ENCODE measurements at regions not wholly inside any gene's neighbourhood (a gene's known extent, or its start where the extent isn't known, plus 50 kb on each side); places are given as distances from the start of the nearest gene placed in this dataset.

DNA sequence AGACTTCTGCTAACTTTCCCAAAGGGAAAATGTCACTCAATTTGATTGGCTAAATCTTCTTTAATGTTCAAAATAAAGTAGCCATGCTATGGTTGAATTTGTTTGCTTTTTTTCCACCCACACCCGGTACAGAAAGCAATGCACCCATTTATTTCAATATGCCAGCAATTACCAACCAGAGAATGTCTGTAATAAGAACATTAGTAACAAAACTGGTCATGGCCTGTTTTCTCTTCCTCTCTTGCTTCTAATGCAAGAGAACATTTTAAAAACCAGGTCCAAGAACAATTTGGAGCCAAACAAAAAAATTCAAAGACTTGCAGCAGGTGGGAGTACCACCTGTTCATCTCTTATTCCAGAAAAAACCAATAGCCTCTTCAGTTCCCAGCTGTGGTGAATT, 1108.8 kb upstream of the PCDH20 start:
- no peaks in the 10 kb centered on the region; a peak in 1 of 5 replicates for H3K27me3 ChIP-seq (ENCODE audit: control insufficient read depth in 1 of 2, insufficient read depth in 2 of 2, low read length in 2 of 2)
- H2AFZ ChIP-seq (ENCODE audit: low read length): no peak overlapping the region
- in situ Hi-C loops (cut with HindIII; ENCODE audit: extremely low pct_ligation_motif_present, low pct_unique_long_range_greater_than_20kb) (no loop called here), intact Hi-C loops (cut with micrococcal nuclease; ENCODE audit: unreplicated experiment) (no loop called here)
- H3K36me3 ChIP-seq (replicated peaks in 1 of 2; ENCODE audit: control insufficient read depth in 1 of 2, insufficient read depth in 2 of 2, low read length in 2 of 2): no peaks in the 10 kb centered on the region
- no peak overlapping the region for H3K4me3 ChIP-seq (replicated peaks in 1 of 3; ENCODE audit: insufficient read depth in 1 of 3, low read depth in 2 of 3, low read length in 3 of 3)
- no peak overlapping the region for H3K4me2 ChIP-seq (ENCODE audit: low read depth, low read length)
- H3K4me1 ChIP-seq (ENCODE audit: insufficient read depth, low read length): no peaks in the 10 kb centered on the region
- WGBS (ENCODE audit: low lambda C conversion rate): 0% methylated on average over 1 of the region's 1 CpG
- POLR2A ChIA-PET: no interaction called here
- H3K9me3 ChIP-seq (ENCODE audit: low read length): no peaks in the 10 kb centered on the region
- TF ChIP-seq, protein P1, sequence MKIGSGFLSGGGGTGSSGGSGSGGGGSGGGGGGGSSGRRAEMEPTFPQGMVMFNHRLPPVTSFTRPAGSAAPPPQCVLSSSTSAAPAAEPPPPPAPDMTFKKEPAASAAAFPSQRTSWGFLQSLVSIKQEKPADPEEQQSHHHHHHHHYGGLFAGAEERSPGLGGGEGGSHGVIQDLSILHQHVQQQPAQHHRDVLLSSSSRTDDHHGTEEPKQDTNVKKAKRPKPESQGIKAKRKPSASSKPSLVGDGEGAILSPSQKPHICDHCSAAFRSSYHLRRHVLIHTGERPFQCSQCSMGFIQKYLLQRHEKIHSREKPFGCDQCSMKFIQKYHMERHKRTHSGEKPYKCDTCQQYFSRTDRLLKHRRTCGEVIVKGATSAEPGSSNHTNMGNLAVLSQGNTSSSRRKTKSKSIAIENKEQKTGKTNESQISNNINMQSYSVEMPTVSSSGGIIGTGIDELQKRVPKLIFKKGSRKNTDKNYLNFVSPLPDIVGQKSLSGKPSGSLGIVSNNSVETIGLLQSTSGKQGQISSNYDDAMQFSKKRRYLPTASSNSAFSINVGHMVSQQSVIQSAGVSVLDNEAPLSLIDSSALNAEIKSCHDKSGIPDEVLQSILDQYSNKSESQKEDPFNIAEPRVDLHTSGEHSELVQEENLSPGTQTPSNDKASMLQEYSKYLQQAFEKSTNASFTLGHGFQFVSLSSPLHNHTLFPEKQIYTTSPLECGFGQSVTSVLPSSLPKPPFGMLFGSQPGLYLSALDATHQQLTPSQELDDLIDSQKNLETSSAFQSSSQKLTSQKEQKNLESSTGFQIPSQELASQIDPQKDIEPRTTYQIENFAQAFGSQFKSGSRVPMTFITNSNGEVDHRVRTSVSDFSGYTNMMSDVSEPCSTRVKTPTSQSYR (CRISPR knock-in tag; IDR thresholded peaks at IDR 0.05; ENCODE audit: borderline replicate concordance): no peak
- TF ChIP-seq ZNF343 (CRISPR knock-in tag; IDR thresholded peaks at IDR 0.05) (no peak), GPN1 (CRISPR knock-in tag; IDR thresholded peaks at IDR 0.05; ENCODE audit: borderline replicate concordance) (no peak), TCF7 (IDR thresholded peaks at IDR 0.05; ENCODE audit: low read depth) (no peak), ZNF354B (CRISPR knock-in tag; IDR thresholded peaks at IDR 0.05) (no peak), CBFB (CRISPR knock-in tag; IDR thresholded peaks at IDR 0.05) (no peak), ZNF672 (CRISPR knock-in tag; IDR thresholded peaks at IDR 0.05) (no peak), SUZ12 (IDR thresholded peaks at IDR 0.05; ENCODE audit: low read depth, low read length) (no peak)
- TF ChIP-seq, protein P2, sequence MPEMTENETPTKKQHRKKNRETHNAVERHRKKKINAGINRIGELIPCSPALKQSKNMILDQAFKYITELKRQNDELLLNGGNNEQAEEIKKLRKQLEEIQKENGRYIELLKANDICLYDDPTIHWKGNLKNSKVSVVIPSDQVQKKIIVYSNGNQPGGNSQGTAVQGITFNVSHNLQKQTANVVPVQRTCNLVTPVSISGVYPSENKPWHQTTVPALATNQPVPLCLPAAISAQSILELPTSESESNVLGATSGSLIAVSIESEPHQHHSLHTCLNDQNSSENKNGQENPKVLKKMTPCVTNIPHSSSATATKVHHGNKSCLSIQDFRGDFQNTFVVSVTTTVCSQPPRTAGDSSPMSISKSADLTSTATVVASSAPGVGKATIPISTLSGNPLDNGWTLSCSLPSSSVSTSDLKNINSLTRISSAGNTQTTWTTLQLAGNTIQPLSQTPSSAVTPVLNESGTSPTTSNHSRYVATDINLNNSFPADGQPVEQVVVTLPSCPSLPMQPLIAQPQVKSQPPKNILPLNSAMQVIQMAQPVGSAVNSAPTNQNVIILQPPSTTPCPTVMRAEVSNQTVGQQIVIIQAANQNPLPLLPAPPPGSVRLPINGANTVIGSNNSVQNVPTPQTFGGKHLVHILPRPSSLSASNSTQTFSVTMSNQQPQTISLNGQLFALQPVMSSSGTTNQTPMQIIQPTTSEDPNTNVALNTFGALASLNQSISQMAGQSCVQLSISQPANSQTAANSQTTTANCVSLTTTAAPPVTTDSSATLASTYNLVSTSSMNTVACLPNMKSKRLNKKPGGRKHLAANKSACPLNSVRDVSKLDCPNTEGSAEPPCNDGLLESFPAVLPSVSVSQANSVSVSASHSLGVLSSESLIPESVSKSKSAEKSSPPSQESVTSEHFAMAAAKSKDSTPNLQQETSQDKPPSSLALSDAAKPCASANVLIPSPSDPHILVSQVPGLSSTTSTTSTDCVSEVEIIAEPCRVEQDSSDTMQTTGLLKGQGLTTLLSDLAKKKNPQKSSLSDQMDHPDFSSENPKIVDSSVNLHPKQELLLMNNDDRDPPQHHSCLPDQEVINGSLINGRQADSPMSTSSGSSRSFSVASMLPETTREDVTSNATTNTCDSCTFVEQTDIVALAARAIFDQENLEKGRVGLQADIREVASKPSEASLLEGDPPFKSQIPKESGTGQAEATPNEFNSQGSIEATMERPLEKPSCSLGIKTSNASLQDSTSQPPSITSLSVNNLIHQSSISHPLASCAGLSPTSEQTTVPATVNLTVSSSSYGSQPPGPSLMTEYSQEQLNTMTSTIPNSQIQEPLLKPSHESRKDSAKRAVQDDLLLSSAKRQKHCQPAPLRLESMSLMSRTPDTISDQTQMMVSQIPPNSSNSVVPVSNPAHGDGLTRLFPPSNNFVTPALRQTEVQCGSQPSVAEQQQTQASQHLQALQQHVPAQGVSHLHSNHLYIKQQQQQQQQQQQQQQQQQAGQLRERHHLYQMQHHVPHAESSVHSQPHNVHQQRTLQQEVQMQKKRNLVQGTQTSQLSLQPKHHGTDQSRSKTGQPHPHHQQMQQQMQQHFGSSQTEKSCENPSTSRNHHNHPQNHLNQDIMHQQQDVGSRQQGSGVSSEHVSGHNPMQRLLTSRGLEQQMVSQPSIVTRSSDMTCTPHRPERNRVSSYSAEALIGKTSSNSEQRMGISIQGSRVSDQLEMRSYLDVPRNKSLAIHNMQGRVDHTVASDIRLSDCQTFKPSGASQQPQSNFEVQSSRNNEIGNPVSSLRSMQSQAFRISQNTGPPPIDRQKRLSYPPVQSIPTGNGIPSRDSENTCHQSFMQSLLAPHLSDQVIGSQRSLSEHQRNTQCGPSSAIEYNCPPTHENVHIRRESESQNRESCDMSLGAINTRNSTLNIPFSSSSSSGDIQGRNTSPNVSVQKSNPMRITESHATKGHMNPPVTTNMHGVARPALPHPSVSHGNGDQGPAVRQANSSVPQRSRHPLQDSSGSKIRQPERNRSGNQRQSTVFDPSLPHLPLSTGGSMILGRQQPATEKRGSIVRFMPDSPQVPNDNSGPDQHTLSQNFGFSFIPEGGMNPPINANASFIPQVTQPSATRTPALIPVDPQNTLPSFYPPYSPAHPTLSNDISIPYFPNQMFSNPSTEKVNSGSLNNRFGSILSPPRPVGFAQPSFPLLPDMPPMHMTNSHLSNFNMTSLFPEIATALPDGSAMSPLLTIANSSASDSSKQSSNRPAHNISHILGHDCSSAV (CRISPR knock-in tag; IDR thresholded peaks at IDR 0.05; ENCODE audit: borderline replicate concordance): no peak
- TF ChIP-seq, protein P3, sequence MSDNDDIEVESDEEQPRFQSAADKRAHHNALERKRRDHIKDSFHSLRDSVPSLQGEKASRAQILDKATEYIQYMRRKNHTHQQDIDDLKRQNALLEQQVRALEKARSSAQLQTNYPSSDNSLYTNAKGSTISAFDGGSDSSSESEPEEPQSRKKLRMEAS (IDR thresholded peaks at IDR 0.05): no peak
- TF ChIP-seq, protein P4, sequence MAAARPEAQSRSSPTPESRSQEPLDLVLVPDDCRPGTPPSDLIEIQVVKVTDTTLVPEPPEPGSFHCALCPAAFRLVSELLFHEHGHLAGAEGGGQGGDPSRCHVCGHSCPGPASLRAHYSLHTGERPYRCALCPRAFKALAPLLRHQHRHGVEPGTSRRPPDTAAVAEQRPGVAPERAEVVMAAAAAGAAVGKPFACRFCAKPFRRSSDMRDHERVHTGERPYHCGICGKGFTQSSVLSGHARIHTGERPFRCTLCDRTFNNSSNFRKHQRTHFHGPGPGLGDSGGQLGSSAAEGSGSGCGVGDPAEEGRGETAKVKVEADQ (CRISPR knock-in tag; IDR thresholded peaks at IDR 0.05; ENCODE audit: borderline replicate concordance): no peak
- TF ChIP-seq, protein P5, sequence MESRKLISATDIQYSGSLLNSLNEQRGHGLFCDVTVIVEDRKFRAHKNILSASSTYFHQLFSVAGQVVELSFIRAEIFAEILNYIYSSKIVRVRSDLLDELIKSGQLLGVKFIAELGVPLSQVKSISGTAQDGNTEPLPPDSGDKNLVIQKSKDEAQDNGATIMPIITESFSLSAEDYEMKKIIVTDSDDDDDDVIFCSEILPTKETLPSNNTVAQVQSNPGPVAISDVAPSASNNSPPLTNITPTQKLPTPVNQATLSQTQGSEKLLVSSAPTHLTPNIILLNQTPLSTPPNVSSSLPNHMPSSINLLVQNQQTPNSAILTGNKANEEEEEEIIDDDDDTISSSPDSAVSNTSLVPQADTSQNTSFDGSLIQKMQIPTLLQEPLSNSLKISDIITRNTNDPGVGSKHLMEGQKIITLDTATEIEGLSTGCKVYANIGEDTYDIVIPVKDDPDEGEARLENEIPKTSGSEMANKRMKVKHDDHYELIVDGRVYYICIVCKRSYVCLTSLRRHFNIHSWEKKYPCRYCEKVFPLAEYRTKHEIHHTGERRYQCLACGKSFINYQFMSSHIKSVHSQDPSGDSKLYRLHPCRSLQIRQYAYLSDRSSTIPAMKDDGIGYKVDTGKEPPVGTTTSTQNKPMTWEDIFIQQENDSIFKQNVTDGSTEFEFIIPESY (CRISPR knock-in tag; IDR thresholded peaks at IDR 0.05): no peak
- ATAC-seq (no peak), DNase-seq (ENCODE audit: low spot score) (no peak), FAIRE-seq (no peak)
- BruUV-seq (replicated peaks): no TSS peak
- no peak overlapping the region for H3K9ac ChIP-seq (ENCODE audit: insufficient read depth, low read depth, low read length)
- H3K79me2 ChIP-seq (ENCODE audit: insufficient read depth, low read length): no peaks in the 10 kb centered on the region
- H4K20me1 ChIP-seq (ENCODE audit: insufficient read depth, low read length): no peaks in the 10 kb centered on the region
- CTCF ChIA-PET (ENCODE audit: low intra/inter-chr PET ratio, low total read pairs): no interaction called here
- no peak overlapping the region for H3K27ac ChIP-seq (ENCODE audit: extremely low read length, insufficient read depth, low read length)
